Right atrium auricular region (tissue), 2 donors: ENCODE measurements at regions not wholly inside any gene's neighbourhood (a gene's known extent, or its start where the extent isn't known, plus 50 kb on each side); places are given as distances from the start of the nearest gene placed in this dataset.
"Not testable (repeated sequence)": the region's sequence is repeated elsewhere in the genome, so short reads cannot be mapped to it uniquely, and the experiment has no call there.

Experiments
- DNase-seq: peaks from one replicate; pipeline ENCODE4 v3.0.0-alpha.2; 2019; ENCODE audit warnings: low spot score
- H3K27ac ChIP-seq, 2 donors: fragments of 200-600 bp; sonication (generic); 1 replicate in 1 of 2; 2 replicates in 1 of 2; pipeline ENCODE4 v1.5.1; 2016 to 2019
- H3K27me3 ChIP-seq, 2 donors: fragments of 200-600 bp; sonication (generic); one replicate each; pipeline versions ENCODE4 v1.5.1 to v1.6.0; 2017 to 2019
- H3K36me3 ChIP-seq: fragments of 200-600 bp; sonication (generic); one replicate; pipeline ENCODE4 v1.5.1; 2016
- H3K4me1 ChIP-seq, 2 donors: fragments of 200-600 bp; sonication (generic); one replicate each; pipeline versions ENCODE4 v1.5.1 to v1.6.0; 2017 to 2019
- H3K4me3 ChIP-seq, 2 donors: fragments of 200-600 bp; sonication (generic); 1 replicate in 1 of 2; 2 replicates in 1 of 2; pipeline ENCODE4 v1.5.1; 2017 to 2019; ENCODE audit warnings: mild to moderate bottlenecking in 1 of 2, moderate library complexity in 1 of 2
- H3K9me3 ChIP-seq, 2 donors: fragments of 200-600 bp; sonication (generic); one replicate each; pipeline ENCODE4 v1.5.1; 2019
- TF ChIP-seq, protein P1 (sequence below), 2 donors: fragments of 200-600 bp; sonication (generic); IDR thresholded peaks; one replicate each; pipeline ENCODE4 v1.5.1; 2019; ENCODE audit warnings: antibody characterized with exemption in 2 of 2

DNA sequence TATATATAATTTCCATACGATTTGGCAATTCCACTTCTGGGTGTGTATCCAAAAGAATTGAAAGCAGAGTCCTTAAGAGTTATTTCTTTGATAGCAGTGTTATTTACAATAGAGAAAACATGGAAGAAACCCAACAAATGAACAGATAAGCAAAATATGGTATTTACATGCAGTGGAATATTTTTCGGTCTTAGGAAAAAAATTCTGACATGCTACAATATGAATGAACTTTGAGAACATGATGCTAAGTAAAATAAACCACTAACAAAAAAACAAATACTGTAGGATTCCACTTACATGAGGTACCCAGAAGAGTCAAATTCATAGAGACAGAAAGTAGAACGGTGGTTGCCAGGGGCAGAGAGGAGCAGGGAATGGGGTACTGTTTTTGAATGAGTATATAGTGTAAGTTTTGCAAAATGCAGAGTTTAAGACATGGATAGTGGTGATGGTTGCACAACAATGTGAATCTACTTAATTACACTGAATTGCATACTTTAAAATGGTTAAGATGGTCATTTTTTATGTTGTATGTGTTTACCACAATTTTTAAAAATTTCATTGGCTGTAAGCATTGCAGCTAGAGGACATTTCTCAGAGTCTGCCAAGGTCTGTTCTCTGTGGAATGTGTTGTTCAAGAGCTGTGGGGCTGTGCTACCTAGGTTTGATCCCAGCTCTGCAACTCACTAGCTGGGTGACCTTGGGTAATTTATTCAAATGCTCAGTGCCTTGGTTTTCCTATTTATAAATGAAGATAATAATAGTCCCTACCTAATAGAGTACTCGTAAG lies 122.1 kb downstream of the MEX3B start:
- Histone ChIP-seq H3K4me1 (peaks cover 0 to 9% of the 10 kb centered on the region in 2 donors), H3K36me3 (no peaks in the 10 kb centered on the region), H3K27me3 (no peaks in the 10 kb centered on the region), H3K4me3 (no peak overlapping the region), H3K27ac (no peak overlapping the region), H3K9me3 (peaks cover 0 to 29% of the 10 kb centered on the region in 2 donors)
- no peak for DNase-seq
- TF ChIP-seq, protein P1, sequence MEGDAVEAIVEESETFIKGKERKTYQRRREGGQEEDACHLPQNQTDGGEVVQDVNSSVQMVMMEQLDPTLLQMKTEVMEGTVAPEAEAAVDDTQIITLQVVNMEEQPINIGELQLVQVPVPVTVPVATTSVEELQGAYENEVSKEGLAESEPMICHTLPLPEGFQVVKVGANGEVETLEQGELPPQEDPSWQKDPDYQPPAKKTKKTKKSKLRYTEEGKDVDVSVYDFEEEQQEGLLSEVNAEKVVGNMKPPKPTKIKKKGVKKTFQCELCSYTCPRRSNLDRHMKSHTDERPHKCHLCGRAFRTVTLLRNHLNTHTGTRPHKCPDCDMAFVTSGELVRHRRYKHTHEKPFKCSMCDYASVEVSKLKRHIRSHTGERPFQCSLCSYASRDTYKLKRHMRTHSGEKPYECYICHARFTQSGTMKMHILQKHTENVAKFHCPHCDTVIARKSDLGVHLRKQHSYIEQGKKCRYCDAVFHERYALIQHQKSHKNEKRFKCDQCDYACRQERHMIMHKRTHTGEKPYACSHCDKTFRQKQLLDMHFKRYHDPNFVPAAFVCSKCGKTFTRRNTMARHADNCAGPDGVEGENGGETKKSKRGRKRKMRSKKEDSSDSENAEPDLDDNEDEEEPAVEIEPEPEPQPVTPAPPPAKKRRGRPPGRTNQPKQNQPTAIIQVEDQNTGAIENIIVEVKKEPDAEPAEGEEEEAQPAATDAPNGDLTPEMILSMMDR (IDR thresholded peaks at IDR 0.05) = no peak

DNA sequence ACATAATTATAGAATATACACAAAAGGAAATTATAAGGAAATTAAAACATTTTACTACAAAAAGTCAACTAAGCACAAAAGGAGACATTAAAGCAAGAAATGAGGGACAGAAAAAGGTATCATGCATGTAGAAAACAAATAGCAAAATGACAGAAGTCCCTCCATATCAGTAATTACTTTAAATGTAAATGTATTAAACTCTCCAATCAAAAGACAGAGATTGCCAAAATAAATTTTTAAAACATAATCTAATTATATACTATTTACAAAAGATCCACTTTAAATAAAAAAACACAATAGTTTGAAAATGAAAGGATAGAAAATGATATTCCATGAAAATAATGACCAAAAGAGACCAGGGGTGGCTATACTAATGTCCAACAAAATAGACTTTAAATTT lies 123.7 kb downstream of the MEX3B start:
- no peaks in the 10 kb centered on the region for H3K27me3 ChIP-seq

DNA sequence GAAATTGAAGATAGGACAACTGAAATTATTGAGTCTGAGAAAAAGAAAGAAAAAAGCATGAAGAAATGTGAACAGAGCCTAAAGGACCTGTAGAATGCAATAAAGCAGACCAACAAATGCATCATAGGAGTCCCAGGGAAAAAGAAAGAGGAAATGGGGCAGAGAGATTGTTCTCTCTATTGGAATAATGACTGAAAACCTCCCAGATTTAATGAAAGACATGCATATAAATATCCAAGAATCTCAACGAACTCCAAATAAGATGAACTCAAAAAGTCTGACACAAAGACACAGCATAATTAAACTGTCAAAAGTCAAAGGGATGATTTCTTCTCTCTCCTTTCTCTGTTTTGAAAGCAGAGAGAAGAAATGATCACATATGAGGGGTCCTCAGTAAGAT lies 124.7 kb downstream of the MEX3B start:
- peaks cover 0 to 35% of the 10 kb centered on the region in 2 donors for H3K9me3 ChIP-seq
- H3K36me3 ChIP-seq = no peaks in the 10 kb centered on the region
- H3K27ac ChIP-seq = no peak overlapping the region
- no peak for DNase-seq
- H3K4me1 ChIP-seq = peaks cover 0 to 9% of the 10 kb centered on the region in 2 donors
- TF ChIP-seq, protein P1 (IDR thresholded peaks at IDR 0.05) = no peak
- H3K27me3 ChIP-seq = no peaks in the 10 kb centered on the region
- H3K4me3 ChIP-seq = no peak overlapping the region

More for the DNA sequence above, 123.7 kb downstream of the MEX3B start:
- Histone ChIP-seq H3K9me3 (peaks cover 0 to 35% of the 10 kb centered on the region in 2 donors), H3K27ac (no peak overlapping the region), H3K36me3 (no peaks in the 10 kb centered on the region), H3K4me3 (no peak overlapping the region), H3K4me1 (peaks cover 0 to 9% of the 10 kb centered on the region in 2 donors)
- no peak for DNase-seq
- TF ChIP-seq, protein P1 (IDR thresholded peaks at IDR 0.05) = no peak

DNA sequence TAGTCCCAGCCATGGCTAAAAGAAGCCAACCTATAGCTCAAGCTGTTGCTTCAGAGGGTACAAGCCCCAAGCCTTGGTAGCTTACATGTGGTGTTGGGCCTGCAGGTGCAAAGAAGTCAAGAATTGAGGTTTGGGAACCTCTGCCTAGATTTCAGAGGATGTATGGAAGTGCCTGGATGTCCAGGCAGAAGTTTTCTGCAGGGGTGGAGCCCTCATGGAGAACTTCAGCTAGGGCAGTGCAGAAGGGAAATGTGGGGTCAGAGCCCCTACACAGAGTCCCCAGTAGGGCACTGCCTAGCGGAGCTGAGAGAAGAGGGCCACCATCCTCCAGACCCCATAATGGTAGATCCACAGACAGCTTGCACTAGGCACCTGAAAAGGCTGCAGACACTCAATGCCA lies 127.1 kb downstream of the MEX3B start:
- H3K4me3 ChIP-seq, H3K27ac ChIP-seq, H3K27me3 ChIP-seq, H3K36me3 ChIP-seq, DNase-seq: not testable (repeated sequence)
- Histone ChIP-seq H3K4me1 (peaks cover 0 to 19% of the 10 kb centered on the region in 2 donors), H3K9me3 (peaks cover 0 to 35% of the 10 kb centered on the region in 2 donors)

DNA sequence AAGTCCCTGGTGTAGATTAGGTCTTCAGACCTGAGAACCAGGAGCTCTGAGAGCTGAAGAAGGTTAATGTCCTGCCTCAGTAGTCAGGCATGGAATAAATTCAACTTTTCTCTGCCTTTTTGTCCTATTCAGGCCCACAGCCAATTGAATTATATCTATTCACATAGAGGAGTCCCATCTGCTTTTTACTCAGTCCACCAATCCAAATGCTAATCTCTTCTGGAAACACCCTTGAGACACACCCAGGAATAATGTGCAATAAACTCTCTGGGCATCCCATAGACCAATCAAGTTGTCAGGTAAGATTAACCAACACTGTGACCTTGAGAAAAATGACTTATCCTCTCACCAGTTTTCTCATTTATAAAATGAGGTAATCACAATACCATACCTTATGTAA lies 129.4 kb downstream of the MEX3B start:
- TF ChIP-seq, protein P1 (IDR thresholded peaks at IDR 0.05) = no peak
- peaks cover 0 to 28% of the 10 kb centered on the region in 2 donors for H3K9me3 ChIP-seq
- H3K36me3 ChIP-seq = no peaks in the 10 kb centered on the region
- no peaks in the 10 kb centered on the region for H3K27me3 ChIP-seq
- H3K4me3 ChIP-seq = no peak overlapping the region
- no peak for DNase-seq
- peaks cover 0 to 26% of the 10 kb centered on the region in 2 donors for H3K4me1 ChIP-seq
- H3K27ac ChIP-seq = no peak overlapping the region

DNA sequence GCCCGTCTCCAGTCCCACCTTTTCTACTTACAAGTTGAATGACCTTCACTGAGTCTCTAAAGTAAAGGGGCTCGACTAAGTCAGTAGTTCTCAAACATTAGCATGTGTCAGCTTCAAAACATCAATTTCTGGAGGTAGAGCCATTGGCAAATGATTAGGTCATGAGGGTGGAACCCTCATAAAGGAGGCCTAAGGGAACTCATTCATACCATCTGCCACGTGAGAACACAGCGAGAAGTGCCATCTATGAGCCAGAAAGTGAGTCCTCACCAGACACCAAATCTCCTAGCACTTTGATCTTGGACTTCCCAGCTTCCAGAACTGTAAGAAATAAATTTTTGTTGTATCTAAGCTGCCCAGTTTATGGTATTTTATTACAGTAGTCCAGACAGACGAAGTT lies 129.8 kb downstream of the MEX3B start:
- H3K27ac ChIP-seq = no peak overlapping the region
- H3K36me3 ChIP-seq = no peaks in the 10 kb centered on the region
- H3K9me3 ChIP-seq = peaks cover 0 to 23% of the 10 kb centered on the region in 2 donors
- peaks cover 0 to 30% of the 10 kb centered on the region in 2 donors for H3K4me1 ChIP-seq
- TF ChIP-seq, protein P1 (IDR thresholded peaks at IDR 0.05) = no peak
- DNase-seq = no peak
- H3K27me3 ChIP-seq = no peaks in the 10 kb centered on the region
- H3K4me3 ChIP-seq = no peak overlapping the region
